ENCODE measurements at regions not wholly inside any gene's neighbourhood (a gene's known extent, or its start where the extent isn't known, plus 50 kb on each side); places are given as distances from the start of the nearest gene placed in this dataset.

DNA sequence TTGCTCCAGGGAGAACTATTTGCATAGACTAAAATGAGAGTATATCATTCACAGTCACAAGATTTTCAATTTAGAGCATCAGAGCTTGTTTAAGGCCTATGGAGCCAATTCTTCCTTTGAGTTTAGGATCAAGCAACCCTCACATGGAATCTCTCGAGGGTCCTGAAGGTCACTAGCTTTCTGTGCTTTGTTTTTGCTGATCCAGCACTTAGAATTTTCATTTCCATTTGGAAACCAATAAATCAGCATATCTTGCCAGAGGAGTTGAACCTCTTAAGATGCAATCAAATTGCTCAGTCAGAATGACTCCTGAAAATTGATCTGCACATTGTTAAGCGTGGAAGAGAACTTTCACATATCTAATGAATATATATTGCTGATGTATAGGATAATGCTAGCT, 1039.6 kb downstream of the PDHA2 start:
- TF ChIP-seq YY1 (IDR thresholded peaks at IDR 0.05; ENCODE audit: insufficient read depth, insufficient read length) (no peak), ZNF274 (IDR thresholded peaks at IDR 0.05; ENCODE audit: low read depth, low read length) (no peak), SUZ12 (IDR thresholded peaks at IDR 0.05; ENCODE audit: extremely low read depth, insufficient read depth, insufficient read length) (no peak)
